ENCODE measurements at regions not wholly inside any gene's neighbourhood (a gene's known extent, or its start where the extent isn't known, plus 50 kb on each side); places are given as distances from the start of the nearest gene placed in this dataset.

DNA sequence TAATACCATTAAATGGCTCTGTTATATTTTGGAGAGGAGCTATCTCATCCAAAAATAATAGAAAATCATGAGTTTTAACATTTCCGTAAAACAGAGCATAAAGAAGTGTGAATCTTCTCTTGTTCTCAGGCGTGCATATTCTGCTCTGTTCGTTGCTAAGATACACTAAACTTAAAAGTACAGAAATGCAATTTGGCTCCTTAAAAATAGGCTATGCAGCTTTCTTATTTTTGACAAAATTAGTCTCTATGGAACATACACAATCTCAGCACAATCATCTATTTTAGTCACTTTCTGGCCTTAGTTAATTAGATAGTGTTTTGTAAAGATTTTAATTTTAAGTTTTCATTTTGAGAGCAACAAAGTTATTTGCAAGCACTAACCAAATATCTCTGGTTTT lies 79.0 kb upstream of the USP25 start:
- TF ChIP-seq, protein P1, sequence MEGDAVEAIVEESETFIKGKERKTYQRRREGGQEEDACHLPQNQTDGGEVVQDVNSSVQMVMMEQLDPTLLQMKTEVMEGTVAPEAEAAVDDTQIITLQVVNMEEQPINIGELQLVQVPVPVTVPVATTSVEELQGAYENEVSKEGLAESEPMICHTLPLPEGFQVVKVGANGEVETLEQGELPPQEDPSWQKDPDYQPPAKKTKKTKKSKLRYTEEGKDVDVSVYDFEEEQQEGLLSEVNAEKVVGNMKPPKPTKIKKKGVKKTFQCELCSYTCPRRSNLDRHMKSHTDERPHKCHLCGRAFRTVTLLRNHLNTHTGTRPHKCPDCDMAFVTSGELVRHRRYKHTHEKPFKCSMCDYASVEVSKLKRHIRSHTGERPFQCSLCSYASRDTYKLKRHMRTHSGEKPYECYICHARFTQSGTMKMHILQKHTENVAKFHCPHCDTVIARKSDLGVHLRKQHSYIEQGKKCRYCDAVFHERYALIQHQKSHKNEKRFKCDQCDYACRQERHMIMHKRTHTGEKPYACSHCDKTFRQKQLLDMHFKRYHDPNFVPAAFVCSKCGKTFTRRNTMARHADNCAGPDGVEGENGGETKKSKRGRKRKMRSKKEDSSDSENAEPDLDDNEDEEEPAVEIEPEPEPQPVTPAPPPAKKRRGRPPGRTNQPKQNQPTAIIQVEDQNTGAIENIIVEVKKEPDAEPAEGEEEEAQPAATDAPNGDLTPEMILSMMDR (IDR thresholded peaks at IDR 0.05; ENCODE audit: low read depth, low read length, missing control alignments) = no peak
- no peak for DNase-seq (ENCODE audit: low read depth)
- no peak overlapping the region for H3K4me3 ChIP-seq (ENCODE audit: low read depth, low read length)

- no peak for DNase-seq (ENCODE audit: low read depth)
- TF ChIP-seq, protein P1 (IDR thresholded peaks at IDR 0.05; ENCODE audit: low read depth, low read length, missing control alignments) = no peak
Measured at GRCh38 chr21:15651172-15651571, 78.6 kb upstream of the USP25 start.

DNA sequence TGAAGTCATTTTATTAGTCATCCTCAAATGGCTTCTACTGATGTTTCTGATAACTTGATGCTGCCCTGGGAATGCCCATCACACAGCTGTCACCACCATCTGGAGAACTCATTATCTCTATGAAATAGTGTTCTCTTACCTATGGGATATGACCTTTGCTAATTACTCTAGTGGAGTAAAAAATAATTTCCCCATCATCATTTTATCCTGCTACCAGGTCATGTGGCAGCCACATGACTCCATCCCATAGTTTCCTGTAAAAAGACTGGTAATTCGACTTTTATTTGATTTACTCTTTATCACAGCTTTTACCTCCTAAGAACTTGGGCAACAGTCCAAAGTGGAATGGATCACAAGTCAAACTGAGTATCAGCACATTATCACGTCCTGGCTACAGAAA lies 76.1 kb upstream of the USP25 start:
- TF ChIP-seq, protein P1 (IDR thresholded peaks at IDR 0.05; ENCODE audit: low read depth, low read length, missing control alignments) = no peak

More at GRCh38 chr21:15651172-15651571, 78.6 kb upstream of the USP25 start:
- H3K4me3 ChIP-seq (ENCODE audit: low read depth, low read length) = no peak overlapping the region

DNA sequence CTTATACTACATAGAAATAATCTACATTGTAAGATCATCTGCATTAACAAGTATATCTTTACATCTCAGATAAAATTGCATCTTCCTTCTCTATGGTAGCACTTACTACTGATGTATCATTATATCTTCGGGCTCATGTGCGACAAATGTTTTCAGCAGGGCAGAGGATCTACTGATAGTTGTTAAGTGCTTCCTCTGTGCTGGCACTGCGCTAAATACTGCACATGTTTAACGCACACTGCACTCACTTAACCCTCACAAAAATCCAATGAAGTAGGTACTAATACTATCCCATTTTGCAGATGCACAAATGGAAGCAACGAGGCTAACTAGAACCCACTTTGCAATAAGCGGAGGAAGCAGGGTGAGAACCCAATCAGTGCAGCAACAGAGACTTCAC lies 75.6 kb upstream of the USP25 start:
- H3K4me3 ChIP-seq (ENCODE audit: low read depth, low read length) = no peak overlapping the region
- TF ChIP-seq, protein P1 (IDR thresholded peaks at IDR 0.05; ENCODE audit: low read depth, low read length, missing control alignments) = no peak
- DNase-seq (ENCODE audit: low read depth) = no peak

More for the DNA sequence above, 76.1 kb upstream of the USP25 start:
- no peak for DNase-seq (ENCODE audit: low read depth)
- no peak overlapping the region for H3K4me3 ChIP-seq (ENCODE audit: low read depth, low read length)

DNA sequence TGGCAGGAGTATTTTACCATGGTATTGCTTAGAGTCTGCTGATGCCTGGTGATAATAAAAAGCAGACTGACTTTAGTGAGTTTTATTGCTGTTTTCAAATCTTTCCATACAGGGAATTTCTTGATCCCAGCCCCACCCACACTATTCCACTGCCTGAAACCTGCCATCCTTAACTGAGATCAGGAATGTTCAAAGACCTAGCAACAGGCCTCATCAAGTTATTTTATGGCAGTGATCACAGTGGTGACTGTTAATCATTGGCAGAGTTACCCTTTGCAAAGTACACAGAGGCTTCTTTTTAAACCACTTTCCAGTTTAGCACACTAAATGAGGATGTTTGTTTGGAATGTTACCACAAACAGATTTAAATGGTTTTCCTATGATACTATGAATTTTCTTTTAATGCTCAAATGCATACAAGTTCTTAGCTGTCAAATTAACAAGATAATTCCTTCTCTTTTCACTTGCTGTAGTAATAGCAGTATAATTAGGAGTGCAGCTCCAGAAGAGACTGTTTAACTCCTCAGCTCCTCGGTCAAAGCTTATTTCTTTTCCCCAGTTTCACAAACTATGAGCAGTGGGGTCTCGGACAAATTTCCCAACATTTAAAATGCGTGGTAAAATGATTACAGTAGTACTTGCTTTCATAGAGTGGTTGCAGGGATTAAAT lies 69.9 kb upstream of the USP25 start:
- DNase-seq (ENCODE audit: low read depth) = no peak
- TF ChIP-seq, protein P1 (IDR thresholded peaks at IDR 0.05; ENCODE audit: low read depth, low read length, missing control alignments) = no peak
- H3K4me3 ChIP-seq (ENCODE audit: low read depth, low read length) = no peak overlapping the region

GRCh38 chr21:15660423-15660804 lies 69.4 kb upstream of the USP25 start:
- no peak for DNase-seq (ENCODE audit: low read depth)
- TF ChIP-seq, protein P1 (IDR thresholded peaks at IDR 0.05; ENCODE audit: low read depth, low read length, missing control alignments) = no peak
- no peak overlapping the region for H3K4me3 ChIP-seq (ENCODE audit: low read depth, low read length)

- H3K4me3 ChIP-seq (ENCODE audit: low read depth, low read length) = no peak overlapping the region
- no peak for DNase-seq (ENCODE audit: low read depth)
- TF ChIP-seq, protein P1 (IDR thresholded peaks at IDR 0.05; ENCODE audit: low read depth, low read length, missing control alignments) = no peak
Measured at GRCh38 chr21:15667010-15667409, 62.8 kb upstream of the USP25 start.
